Activated CD8-positive, alpha-beta memory T cell treated with anti-CD3 and anti-CD28 coated beads, Interleukin-2, amount 50 U/mL, for 4 hours (primary cell): ENCODE measurements at regions not wholly inside any gene's neighbourhood (a gene's known extent, or its start where the extent isn't known, plus 50 kb on each side); places are given as distances from the start of the nearest gene placed in this dataset.
"Not testable (repeated sequence)": the region's sequence is repeated elsewhere in the genome, so short reads cannot be mapped to it uniquely, and the experiment has no call there.

Experiments
- DNase-seq: peaks from one replicate; pipeline ENCODE4 v3.0.0-alpha.2; 2020

DNA sequence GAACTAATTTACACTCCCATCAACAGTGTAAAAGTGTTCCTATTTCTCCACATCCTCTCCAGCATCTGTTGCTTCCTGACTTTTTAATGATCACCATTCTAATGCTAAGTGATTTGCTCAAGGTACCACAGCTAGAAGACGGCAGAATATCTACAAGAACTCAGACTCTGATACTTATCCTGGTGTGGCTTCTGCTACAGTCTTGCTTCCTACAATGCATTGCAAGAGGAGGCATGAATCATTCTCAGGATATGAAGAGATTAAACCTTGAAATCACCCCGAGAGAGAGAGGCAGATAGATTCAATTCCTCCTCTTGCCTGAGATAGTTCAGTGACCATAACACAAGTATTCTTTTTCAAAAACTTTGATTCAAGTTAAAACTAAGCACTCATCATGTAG, 306.4 kb downstream of the TBC1D4 start:
- no peak for DNase-seq

DNA sequence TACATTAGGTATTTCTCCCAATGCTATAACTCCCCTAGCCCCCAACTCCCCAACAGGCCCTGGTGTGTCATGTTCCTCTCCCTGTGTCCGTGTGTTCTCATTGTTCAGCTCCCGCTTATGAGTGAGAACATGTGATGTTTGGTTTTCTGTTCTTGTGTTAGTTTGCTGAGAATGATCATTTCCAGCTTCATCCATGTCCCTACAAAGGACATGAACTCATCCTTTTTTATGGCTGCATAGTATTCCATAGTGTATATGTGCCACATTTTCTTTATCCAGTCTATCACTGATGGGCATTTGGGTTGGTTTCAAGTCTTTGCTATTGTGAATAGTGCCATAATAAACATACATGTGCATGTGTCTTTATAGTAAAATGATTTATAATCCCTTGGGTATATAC, 306.9 kb downstream of the TBC1D4 start:
- not testable (repeated sequence) for DNase-seq

DNA sequence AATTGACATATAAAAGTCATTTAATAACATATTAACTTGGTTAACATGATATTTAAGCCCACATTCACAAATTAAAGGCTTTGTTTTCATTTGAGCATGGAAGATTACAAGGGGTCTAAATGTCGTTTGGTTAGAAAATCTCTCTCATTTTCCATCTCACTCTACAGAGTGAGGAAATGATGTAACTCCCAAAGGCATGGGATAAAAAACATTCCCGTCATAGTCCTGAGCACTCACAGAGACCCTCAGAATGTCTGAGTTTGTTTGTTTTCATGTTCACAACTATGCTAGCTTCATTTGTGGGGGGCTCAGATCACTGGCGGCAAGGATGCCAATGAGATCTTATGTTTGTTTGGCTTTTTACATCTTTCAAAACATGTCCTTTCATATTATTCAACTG, 307.5 kb downstream of the TBC1D4 start:
- no peak for DNase-seq

DNA sequence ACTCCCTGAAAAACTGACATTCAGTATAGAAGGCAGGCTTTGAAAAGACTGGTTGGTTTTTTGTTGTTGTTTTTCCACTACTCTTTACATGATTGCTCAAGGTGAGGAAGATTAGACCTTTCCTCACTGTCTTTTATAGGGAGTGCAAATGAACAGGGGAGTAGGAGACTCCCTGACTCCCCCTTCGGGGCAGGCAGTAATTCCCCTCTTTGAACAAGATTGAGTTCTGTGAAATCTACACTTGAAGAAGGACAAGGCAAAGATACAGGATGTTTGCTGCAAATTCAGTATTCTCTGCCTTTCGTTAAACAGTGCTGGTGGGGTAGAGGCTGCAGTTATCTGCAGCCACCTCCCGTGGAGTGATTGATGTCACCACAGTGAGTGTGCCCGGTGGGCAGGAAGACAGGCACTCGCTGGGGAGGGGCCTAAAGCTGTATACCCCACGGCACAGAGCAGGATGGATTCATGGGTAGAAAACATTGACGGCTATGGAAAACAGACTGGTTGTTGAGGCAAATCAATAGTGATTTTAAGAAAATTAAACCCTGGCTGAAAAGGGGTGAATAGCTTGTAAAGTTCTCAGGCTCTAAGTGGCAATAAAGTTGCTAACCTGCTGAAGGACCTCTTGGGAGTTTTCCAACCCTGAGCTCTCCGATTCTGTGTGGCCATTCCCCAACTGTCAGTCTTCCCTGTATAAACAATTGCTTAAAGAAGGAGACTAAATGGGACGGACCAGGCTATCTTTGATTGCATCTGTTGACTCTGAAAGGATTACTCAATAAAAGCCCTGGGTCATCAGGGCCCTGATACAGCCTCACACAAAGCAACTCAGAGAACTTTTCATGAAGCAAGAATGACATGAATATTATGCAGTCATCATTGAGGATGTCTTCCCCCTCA, 308.3 kb downstream of the TBC1D4 start:
- DNase-seq: no peak

DNA sequence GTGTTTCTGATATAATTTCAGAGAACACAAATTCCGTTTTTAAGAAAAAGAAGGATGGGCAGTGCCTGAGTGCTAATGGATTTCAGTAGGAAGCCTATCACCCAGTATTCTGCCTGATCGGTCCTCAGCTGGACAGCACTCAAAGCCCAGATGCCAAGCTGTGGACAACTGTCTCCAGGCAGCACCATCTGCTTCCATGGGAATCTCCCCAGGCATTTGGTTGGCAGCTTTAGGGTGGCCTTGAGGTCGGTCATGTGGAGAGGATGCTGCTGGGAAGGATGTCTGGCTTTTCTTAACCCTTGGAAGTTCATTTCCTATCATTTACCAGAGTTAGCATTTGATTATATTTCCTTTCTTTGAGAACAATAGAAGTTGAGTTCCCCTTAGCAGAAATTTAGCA, 311.7 kb downstream of the TBC1D4 start:
- DNase-seq: no peak

DNA sequence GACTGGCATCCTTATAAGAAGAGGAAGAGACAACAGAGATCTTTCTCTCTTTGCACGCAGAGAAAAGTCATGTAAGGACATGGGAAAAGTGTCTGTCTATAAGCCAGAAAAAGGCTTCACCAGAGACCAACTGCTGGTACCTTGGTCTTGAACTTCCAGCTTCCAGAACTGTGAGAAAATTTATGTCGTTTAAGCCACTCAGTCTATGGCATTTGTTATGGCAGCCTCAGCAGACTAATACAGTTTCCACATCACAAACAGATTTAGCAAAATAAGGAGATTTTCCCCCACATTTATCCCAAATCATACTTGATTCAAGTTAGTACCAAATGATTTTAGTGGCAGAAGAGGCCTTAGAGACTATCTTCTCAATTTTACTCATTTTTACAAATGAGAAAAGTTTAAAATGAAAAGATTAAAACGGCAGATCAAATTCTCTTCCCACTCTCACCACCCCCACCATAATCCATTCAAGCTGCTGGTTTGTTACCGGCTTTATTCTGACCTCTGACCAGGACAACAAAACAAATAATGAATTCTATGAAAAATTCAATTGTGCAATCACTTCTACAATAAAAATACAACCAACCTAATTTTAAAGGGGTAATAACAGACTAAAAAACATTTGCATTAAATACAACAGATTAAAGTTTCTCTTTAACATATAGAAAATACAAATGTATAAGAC, 316.3 kb downstream of the TBC1D4 start:
- DNase-seq: no peak

DNA sequence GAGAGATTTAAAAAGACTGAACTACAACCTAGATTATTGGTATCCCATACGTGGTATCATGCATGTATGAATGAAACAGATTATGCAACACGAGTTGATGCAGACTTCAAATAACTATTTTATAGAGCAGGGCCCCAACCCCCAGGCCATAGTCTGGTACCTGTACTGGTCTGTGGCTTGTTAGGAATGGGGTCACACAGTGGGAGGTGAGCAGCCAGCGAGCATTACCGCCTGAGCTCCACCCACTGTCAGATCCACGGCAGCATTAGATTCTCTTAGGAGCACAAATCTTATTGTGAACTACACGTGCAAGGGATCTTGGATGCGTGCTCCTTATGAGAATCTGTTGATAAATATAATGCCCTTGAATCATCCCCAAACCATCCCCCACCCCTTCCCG, 320.2 kb downstream of the TBC1D4 start:
- no peak for DNase-seq

DNA sequence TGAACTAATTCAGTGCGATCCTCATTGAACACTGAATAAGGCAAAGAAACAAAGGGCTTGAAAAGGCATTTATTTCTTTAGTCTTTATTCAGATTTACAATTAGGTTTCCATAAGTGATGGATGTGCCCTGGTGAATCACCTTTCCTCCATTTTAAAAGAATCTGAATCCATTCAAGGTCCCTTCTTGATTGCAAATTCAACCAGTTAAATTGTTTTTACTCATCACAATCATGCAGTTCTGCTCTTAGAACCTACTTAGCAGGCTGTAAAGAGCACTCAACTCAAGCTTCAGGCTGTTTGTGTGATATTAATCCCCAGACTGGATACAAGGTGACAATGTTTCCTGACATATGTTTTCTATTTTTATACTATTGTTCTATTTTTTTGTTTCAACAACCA, 321.0 kb downstream of the TBC1D4 start:
- DNase-seq: no peak

DNA sequence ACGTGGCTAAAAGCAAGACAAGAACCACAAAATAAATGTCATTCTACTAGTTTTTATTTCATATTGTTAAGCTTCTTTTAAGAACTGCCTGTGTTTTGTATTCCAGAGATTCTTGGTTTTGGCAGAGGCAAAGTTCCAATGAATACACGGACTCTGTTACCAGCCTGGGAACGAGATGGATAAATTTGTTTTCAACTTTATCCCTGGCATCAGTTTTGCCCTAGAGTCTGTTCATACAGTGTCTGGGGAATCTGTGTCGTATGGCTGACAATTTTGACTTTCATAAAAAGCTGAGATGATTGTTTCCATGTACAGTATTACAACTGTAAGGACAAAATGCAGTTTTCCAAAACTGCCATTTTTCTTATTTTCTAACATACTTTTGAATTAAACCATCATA, 327.6 kb downstream of the TBC1D4 start:
- DNase-seq: no peak

DNA sequence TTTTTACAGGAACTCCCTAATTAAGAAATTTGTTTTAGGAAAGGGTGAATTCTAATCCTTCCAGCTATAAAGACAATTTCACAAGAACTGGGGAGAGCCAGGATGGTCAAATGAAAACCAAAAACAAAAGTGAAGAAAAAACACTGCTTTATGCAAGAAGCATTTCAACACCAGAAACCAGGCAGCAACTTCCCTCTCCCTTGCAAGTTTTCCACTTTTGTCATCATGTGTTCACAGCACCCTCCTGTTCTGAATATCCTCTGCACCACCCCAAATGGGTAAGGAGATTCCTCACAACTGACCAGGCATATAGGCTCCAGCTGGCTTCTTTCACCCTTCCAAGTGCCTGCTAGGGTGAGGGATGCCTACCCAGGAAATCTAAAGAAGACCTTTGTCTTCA, 328.1 kb downstream of the TBC1D4 start:
- no peak for DNase-seq

DNA sequence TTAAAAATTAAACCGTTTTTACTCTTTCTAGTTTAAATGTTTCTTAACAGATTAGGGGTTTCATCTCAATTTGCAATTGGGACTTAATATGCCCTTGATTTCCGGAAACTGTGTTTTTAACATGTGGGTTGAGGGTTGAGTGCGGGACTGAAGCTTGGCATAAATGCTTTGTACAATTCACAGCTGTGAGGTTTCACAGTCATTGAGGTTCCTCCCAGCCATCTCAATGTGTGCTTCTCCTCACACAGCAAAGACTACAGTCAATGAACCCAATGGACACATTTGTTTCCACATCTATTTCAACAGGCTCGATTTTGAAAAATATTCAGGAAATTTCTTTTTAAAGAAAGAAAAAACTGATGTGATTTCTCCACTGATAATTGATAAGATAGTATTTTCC, 328.6 kb downstream of the TBC1D4 start:
- DNase-seq: no peak

DNA sequence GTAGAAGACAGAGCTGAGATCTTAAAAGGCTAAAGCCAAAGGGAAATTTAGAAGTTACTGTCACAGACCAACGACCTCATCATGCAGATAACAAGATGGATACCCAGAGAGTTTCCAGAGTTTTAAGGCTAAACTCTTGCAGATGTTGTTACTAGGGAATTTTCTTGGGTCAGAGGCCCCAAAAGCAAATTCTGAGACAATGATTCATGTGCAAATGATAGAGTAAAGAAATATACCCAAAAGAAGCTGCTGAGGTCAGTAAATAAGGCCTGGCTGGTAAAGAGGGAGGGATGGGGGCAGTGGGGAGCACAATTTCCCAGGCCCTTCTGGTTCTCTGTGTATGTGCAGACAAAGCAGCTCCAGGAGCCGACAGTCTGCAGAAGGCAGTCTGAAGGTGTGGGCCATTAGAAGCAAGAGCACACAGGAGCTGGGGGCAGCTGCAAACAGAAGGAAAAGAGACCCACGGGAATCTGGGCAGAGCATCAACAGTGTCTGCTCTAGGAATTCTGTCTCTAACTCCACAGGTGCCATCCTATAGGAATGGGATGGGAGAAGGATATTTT, 330.8 kb downstream of the TBC1D4 start:
- no peak for DNase-seq

DNA sequence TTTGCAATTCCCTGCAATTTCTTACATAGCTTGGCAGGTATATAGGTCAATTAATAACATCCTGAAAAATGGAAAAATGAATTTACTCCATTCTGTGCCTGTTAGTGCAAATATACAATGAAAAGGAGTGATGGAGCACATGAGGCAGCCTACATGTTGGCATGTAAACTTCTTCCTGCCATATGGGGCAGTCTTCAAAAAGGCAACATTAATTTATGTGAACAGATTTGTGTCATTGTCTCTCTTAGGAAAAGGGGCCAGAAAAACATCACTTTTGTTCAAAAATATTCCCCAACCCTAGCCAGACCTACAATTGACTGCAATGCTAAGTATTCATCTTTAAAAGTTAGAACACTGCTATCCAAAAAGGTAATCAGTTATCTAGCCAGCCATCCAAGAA, 332.2 kb downstream of the TBC1D4 start:
- no peak for DNase-seq

DNA sequence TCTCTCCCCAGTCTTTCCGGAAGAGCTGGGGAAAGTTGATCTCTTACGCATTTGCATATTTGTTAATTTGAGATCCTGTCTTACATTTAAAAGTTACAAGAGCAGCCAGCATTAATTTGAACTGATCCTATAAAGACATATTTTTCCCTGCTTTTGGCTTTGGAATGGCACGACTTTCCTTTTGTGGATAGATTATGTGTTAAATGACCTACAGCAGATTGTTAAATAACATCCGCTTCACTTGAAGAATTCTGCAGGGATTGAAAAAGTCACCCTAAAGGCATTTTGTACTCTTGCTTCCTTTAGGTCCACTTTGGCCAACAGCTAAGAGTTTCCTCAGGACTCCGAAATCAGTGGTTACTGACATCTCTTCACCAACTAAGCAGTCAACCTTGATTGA, 334.0 kb downstream of the TBC1D4 start:
- no peak for DNase-seq

DNA sequence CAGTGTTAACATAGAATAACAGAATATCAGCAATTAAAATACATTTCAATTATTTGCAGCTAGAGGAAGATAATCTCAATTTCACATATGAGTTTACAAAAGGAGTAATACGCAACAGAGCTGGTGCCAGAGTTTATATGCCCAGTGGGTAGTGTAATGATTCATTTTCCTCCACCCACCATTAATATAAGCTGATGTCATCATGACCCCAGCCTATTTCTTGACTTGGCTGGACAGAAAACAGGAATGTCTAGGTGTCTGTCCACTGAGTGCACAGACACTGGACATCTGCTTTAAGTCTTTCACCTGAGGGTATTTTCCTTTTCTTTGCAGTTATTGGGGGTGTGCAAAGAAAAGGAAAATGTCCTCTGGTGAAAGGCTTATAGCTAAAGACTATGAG, 335.5 kb downstream of the TBC1D4 start:
- DNase-seq: no peak

DNA sequence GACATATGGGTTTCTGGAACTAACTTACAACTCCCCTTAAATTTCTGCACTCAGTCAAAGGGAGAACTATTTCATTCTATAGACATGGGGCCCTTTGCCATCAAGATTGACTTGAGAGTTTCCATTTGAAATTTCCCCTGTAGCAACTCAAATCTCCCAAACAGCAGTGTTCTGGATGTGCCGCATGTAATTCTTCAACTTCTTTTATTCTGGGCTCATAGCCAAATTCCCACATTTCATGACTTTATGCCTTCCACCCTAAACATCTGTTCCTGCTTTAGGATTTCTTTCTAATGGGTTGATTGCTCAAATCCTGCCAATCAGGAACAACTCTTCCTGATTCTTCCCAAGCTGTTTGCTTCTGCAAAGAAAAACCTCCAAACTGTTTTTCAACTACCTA, 336.0 kb downstream of the TBC1D4 start:
- DNase-seq: no peak

DNA sequence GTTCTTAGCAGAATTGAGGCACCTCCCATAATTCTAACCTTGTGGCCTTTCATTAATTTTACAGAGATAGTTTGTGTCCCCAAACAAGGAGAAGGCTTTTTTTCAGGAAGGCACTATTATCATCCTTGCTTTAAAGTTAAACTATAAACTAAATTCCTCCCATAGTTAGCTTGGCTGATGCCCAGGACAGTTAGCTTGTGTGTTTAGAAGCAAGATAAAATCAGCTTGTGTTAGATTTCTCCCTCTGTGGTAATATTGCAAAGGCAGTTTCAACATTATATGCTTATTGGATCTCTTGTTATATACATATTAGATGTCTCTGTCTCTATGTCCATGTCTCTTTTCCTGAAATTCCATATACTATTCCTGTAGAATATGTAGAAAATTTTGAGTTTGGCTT, 342.7 kb downstream of the TBC1D4 start:
- DNase-seq: no peak

DNA sequence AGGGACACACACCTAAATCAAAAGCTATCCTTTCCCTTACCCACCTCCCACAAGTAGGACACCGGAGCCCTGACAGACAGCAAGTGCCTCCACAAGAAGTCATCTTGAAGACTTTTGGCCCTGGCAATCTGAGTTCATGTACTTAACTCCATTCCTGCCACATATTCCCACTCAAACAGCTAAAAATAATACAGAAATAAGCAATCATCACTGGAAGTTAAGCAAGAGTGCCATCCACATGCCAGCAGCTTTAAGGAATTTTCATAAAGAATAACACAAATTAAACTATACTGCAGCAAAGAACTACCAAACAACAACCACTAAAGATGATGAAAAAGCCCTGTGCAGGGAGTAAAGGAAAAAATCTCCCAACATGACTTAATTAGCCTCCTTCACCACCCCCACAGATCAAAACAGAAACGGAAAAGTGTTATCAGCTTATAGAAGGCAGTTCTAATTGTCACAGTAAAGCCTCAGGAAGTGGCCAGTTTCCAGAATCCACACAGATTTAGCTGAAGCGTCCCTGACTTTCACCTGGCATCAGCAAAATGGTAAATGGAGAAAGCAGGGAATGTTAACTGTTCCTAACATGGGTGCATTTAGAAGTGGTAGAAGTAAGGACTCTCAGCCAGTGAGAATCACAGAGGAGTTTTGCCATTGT, 343.9 kb downstream of the TBC1D4 start:
- DNase-seq: no peak

DNA sequence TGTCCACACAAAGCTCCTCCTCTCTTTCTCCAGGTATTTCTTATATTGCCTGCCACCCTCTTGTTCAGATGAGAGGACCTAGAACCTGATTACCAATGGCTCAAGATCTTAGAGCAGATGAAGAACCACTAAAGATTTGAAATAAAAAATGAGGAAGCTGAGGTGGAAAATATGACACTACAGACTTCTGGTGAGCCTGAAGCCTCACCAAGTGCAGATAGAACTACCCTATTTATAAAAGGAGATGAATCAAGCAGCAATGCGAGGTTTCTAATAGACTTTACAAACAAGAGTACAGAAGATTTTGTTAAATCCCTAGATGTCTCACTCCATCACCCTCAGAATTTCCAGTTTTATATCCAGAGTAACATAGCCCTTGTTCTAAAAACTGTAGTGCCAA, 345.8 kb downstream of the TBC1D4 start:
- no peak for DNase-seq

DNA sequence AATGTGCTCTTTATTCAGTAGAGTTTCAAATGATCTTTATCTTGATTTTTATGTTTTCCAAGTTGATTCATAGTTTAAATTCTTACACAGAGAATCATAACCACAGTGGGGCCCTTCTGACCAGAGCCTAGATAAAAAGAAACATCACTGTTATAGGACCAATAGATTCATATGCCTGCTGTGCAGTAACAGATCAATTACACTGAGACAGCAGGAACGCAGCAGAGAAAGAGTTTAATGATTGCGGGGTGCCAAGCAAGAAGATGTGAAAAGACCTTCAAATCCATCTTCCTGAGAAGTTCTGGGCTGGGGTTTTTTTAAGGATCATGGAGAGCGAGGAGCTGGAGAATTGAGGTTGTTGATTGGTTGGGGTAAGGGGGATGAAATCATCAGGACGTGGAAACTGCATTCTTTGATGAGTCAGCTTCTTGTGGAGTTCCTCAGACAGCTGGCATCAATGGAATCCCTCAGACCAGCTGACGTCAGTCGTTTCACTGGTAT, 346.6 kb downstream of the TBC1D4 start:
- DNase-seq: no peak

DNA sequence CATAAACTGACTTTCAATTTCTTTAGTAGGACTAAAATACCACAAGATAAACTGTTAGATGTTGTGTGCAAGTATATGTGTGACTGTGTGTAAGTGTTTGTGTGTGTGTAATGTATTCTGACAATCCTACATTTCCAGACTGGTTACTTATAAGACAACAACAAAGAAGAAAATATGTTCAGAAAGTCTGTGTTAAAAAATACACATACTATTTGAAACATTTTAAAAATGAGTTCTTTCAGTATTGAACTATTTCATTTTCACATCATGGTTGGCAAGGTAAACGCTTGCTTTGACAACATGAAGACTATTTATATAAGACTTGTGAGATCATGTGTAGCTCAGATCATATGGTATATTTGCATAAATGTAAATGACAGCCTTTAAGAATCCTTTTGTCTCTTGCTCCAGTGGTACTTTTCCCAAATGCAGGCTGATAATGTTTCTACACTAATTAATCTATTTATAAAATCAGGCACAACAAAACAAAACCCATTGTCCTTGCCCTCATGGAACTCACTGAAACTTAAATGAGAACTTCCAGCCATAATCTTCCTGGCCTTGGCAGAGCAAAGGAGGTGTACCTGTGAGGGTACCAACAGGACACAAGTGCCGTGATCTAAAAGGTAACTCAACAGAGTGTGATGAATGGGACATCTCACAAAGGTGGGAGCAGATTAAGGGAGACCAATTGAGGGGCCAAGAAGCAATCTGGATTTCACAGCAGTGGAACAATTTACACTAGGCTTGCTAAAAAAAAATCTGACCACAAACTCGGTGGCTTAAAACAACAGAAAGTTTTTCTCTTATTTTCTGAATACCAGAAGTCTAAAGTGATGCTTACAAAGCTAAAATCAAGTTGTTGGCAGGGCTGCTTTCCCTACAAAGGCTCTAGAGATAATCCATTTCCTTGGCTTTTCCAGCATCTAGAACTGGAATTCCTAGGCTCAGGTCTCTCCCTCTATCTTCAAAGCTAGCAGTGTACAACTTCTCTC, 349.0 kb downstream of the TBC1D4 start:
- DNase-seq: no peak

DNA sequence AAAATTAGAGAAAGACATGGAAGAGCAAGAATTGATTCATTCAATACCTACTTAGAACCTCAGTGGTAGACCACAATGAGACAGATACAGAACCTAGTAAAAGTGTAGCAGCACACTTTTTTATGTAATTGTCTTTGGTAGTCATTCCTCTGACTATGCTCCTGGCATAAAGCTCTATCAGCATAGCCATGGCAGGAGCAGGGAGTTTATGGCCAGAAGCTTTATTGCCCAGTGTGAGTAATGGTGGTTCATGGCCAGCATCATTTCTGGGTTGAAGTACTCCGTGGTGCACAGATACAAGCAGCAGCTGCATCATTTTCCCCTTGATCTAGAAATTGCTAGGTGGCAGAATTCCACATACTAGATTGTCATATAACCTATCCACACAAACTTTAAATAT, 352.6 kb downstream of the TBC1D4 start:
- no peak for DNase-seq
